A673 (cell line): ENCODE measurements at regions not wholly inside any gene's neighbourhood (a gene's known extent, or its start where the extent isn't known, plus 50 kb on each side); places are given as distances from the start of the nearest gene placed in this dataset.

Source experiments
- CTCF ChIP-seq: fragments of 300-800, 200-600 bp; sonication (generic); conservative IDR thresholded peaks from 2 replicates; pipeline ENCODE4 v1.5.1; 2017; ENCODE audit warnings: low read depth, mild to moderate bottlenecking, antibody characterized with exemption, low read length, moderate library complexity, mixed read lengths
- EZH2 ChIP-seq: fragments of 200-600 bp; sonication (generic); IDR thresholded peaks from 2 replicates; pipeline ENCODE4 v1.6.1; 2017; ENCODE audit warnings: borderline replicate concordance, low read depth, mild to moderate bottlenecking, mixed read lengths, antibody characterized with exemption, low read length; ENCODE audit not compliant: poor library complexity, severe bottlenecking

- TF ChIP-seq CTCF, result no peak
- no peak for TF ChIP-seq EZH2
These were observed 1275.4 kb upstream of the C9orf72 start for GRCh38 chr9:28848671-28849070.
